ENCODE measurements at regions not wholly inside any gene's neighbourhood (a gene's known extent, or its start where the extent isn't known, plus 50 kb on each side); places are given as distances from the start of the nearest gene placed in this dataset.

GRCh38 chr22:48496226-48496845 lies 1331.3 kb downstream of the BRD1 start:
- TF ChIP-seq, protein P1, sequence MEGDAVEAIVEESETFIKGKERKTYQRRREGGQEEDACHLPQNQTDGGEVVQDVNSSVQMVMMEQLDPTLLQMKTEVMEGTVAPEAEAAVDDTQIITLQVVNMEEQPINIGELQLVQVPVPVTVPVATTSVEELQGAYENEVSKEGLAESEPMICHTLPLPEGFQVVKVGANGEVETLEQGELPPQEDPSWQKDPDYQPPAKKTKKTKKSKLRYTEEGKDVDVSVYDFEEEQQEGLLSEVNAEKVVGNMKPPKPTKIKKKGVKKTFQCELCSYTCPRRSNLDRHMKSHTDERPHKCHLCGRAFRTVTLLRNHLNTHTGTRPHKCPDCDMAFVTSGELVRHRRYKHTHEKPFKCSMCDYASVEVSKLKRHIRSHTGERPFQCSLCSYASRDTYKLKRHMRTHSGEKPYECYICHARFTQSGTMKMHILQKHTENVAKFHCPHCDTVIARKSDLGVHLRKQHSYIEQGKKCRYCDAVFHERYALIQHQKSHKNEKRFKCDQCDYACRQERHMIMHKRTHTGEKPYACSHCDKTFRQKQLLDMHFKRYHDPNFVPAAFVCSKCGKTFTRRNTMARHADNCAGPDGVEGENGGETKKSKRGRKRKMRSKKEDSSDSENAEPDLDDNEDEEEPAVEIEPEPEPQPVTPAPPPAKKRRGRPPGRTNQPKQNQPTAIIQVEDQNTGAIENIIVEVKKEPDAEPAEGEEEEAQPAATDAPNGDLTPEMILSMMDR (IDR thresholded peaks at IDR 0.05): no peak
- TF ChIP-seq EZH2 (IDR thresholded peaks at IDR 0.05; ENCODE audit: borderline replicate concordance, insufficient read depth, low read depth, low read length, poor library complexity, severe bottlenecking): no peak
